Liver (tissue), 3 donors: ENCODE measurements at regions not wholly inside any gene's neighbourhood (a gene's known extent, or its start where the extent isn't known, plus 50 kb on each side); places are given as distances from the start of the nearest gene placed in this dataset.

Experiments
- ATF3 ChIP-seq: IDR thresholded peaks from 2 replicates; pipeline ENCODE4 v1.6.1; 2016; ENCODE audit warnings: antibody characterized with exemption
- CTCF ChIP-seq: fragments of 150-350 bp; IDR thresholded peaks from 2 replicates; pipeline ENCODE4 v1.5.1; 2017; ENCODE audit warnings: improper control_type of control experiment, low read depth, low read length; ENCODE audit not compliant: missing input control
- FOXA1 ChIP-seq: IDR thresholded peaks from 2 replicates; pipeline ENCODE4 v1.6.1; 2016; ENCODE audit warnings: antibody characterized with exemption
- RAD21 ChIP-seq, 2 donors: IDR thresholded peaks; 2 replicates each; pipeline ENCODE4 v1.6.1; 2016; ENCODE audit warnings: antibody characterized with exemption in 2 of 2, mild to moderate bottlenecking in 2 of 2
- SP1 ChIP-seq: IDR thresholded peaks from 2 replicates; pipeline ENCODE4 v1.6.1; 2018; ENCODE audit warnings: antibody characterized with exemption, mild to moderate bottlenecking
- TF ChIP-seq, protein P1 (sequence below): IDR thresholded peaks from 2 replicates; pipeline ENCODE4 v1.6.1; 2016; ENCODE audit warnings: antibody characterized with exemption, mild to moderate bottlenecking
- donor health status: healthy.
- donor health status: healthy.

DNA sequence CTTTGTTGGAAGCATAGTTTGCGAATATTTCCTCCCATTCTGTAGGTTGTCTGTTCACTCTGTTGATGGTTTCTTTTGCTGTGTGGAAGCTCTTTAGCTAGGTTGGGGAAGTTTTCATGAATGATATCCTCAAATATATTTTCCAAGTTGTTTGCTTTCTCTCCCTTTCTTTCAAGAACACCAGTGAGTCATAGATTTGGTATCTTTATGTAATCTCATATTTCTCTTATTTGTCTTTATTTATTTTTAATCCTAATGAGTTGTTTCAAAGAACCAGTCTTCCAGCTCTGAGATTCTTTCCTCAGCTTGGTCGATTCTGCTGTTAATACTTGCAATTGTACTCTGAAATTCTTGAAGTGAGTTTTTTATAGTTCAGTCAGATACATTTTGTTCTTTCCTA lies 628.0 kb upstream of the ID4 start:
- TF ChIP-seq SP1 (no peak), RAD21 (IDR thresholded peaks at IDR 0.05) (no peak), FOXA1 (no peak), CTCF (no peak), ATF3 (no peak)
- TF ChIP-seq, protein P1, sequence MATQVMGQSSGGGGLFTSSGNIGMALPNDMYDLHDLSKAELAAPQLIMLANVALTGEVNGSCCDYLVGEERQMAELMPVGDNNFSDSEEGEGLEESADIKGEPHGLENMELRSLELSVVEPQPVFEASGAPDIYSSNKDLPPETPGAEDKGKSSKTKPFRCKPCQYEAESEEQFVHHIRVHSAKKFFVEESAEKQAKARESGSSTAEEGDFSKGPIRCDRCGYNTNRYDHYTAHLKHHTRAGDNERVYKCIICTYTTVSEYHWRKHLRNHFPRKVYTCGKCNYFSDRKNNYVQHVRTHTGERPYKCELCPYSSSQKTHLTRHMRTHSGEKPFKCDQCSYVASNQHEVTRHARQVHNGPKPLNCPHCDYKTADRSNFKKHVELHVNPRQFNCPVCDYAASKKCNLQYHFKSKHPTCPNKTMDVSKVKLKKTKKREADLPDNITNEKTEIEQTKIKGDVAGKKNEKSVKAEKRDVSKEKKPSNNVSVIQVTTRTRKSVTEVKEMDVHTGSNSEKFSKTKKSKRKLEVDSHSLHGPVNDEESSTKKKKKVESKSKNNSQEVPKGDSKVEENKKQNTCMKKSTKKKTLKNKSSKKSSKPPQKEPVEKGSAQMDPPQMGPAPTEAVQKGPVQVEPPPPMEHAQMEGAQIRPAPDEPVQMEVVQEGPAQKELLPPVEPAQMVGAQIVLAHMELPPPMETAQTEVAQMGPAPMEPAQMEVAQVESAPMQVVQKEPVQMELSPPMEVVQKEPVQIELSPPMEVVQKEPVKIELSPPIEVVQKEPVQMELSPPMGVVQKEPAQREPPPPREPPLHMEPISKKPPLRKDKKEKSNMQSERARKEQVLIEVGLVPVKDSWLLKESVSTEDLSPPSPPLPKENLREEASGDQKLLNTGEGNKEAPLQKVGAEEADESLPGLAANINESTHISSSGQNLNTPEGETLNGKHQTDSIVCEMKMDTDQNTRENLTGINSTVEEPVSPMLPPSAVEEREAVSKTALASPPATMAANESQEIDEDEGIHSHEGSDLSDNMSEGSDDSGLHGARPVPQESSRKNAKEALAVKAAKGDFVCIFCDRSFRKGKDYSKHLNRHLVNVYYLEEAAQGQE, result no peak
